ENCODE measurements at regions not wholly inside any gene's neighbourhood (a gene's known extent, or its start where the extent isn't known, plus 50 kb on each side); places are given as distances from the start of the nearest gene placed in this dataset.
"Not testable (repeated sequence)": the region's sequence is repeated elsewhere in the genome, so short reads cannot be mapped to it uniquely, and the experiment has no call there.

- DNase-seq (ENCODE audit: low read depth, low spot score): no peak
These were observed 167.9 kb downstream of the NRN1 start for GRCh38 chr6:5838656-5839396.

- no peak for DNase-seq (ENCODE audit: low read depth, low spot score)
These were observed 169.4 kb downstream of the NRN1 start for GRCh38 chr6:5837323-5837722.

GRCh38 chr6:5836597-5836996 lies 170.1 kb downstream of the NRN1 start:
- not testable (repeated sequence) for DNase-seq (ENCODE audit: low read depth, low spot score)

DNA sequence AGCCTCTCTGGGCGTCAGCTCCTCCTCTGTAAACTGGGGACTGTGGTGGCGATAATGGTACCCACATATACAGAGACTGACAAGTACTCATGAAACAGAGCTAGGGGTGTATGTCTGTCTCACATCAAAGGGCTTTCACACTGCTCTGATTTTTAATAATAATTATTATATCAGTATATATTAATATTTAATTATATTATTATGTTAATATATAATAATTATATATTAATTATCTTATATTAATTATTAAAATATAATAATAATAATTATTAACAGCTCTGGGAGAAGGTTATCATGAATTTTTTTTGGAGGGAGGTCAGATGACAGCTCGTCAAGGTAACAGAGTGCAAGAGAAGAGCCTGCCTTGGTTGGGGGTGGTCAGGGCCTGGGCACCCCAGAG lies 173.6 kb downstream of the NRN1 start:
- DNase-seq (ENCODE audit: low read depth, low spot score): no peak

- no peak for DNase-seq (ENCODE audit: low read depth, low spot score)
These were observed 174.1 kb downstream of the NRN1 start for GRCh38 chr6:5832668-5833067.

DNA sequence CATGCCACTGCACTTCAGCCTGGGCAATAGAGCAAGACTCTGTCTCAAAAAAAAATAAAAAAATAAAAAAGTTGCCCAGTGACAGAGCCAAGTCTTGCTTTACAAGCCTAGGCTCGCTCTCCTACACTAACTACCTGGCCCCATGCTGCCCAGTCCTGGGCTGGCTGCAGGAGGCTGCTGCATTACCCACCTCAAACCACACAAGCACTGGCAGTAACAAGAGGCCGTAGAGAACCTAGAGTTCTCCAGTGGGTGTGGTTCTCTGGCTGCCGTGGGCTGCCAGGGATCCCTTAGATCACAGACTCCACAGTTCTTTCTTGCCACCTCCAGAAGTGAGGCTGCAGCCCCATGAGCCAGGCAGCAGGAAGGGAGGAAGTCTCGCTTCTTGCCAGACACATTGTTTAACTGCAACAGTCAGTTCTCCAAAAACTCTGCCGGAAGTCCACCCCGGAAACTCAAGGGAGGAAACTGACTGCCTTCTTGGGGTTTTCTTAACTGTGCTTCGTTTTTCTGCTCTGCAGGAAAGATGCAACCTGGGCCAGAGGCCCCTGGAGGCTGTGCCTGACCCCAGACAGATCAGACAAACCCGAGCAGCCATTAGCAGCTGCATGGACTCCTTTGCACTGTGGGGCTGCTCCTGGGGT lies 175.4 kb downstream of the NRN1 start:
- DNase-seq (ENCODE audit: low read depth, low spot score): peak; percentile 20

- DNase-seq (ENCODE audit: low read depth, low spot score): no peak
These were observed 178.4 kb downstream of the NRN1 start for GRCh38 chr6:5828296-5828695.

DNA sequence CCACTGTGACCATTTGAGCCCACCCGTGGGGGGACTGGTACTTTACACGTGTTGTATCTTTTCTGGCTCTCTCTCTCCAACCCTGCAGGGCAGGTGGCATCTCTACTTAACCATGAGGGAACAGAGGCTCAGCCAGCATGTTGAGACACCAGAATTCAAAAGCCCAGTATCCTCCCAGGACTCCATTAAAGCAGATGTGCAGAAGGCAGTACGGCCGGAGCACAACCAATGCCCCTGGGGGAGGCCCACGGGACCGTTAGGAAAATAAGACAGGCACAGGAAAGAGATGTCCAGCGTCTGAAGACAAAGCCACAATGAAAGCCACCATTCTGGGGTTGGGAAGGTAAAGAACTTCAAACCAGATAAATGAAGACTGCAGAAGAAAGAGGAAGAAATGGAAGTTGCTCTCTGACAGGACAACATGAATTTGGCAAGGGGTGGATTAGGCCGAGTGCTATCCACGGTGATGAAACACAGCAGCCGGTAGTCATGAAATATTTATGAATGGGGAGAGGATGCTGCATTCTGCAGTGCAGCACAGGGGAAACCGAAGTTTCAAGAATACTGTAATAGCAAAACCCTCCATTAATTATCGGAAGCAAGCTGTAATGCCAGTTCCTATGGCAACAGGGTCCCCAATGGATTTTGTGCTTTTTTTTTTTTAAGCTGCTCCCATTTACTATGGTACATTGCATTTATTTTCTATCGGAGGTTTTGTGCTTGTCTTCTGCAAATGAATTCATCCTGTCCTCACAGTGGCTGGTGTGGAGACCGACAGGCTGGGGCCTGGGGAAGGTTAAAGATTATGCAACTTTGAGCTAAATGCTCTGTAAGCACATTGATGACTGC lies 179.4 kb downstream of the NRN1 start:
- no peak for DNase-seq (ENCODE audit: low read depth, low spot score)

DNA sequence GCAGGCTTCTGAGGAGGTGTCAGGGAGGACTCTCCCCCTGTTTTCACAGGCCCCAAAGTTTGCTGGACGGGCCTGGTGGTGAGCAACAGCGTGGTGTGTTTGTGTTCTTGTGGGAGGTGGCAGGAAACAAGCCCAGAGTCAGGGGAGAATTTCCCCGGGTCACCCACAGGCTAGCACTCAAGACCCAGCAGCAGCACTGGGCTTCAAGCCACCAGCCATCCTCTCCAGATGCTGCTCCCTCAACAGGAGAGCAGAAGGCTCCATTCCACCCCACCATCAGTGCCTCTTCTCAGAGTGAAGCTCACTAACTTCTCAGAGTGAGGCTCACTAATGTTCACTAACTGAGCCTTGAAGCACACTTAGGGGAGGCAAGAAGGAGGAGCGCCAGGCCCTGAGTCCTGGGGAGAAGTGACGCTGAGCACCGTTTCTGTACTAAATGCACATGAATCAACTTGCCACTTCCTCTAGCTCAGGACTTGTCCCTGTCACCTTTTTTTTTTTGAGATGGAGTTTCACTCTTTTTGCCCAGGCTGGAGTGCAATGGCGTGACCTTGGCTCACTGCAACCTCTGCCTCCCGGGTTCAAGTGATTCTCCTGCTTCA lies 182.2 kb downstream of the NRN1 start:
- DNase-seq (ENCODE audit: low read depth, low spot score): not testable (repeated sequence)

All from activated CD4-positive, CD25-positive, alpha-beta regulatory T cell treated with anti-CD3 and anti-CD28 coated beads, Interleukin-2, amount 50 U/mL, for 16 hours (primary cell).